ENCODE measurements at regions not wholly inside any gene's neighbourhood (a gene's known extent, or its start where the extent isn't known, plus 50 kb on each side); places are given as distances from the start of the nearest gene placed in this dataset.

- TF ChIP-seq CTCF (IDR thresholded peaks at IDR 0.05) = no peak
- H3K4me1 ChIP-seq (ENCODE audit: low read depth) = no peaks in the 10 kb centered on the region
- H3K36me3 ChIP-seq (ENCODE audit: low read depth) = no peaks in the 10 kb centered on the region
- H3K9me3 ChIP-seq = no peaks in the 10 kb centered on the region
- ATAC-seq = no peak
- no peak for DNase-seq
- H3K4me3 ChIP-seq = no peak overlapping the region
- intact Hi-C loops (cut with DNase I, micrococcal nuclease) = no loop called here
These were observed 173.4 kb upstream of the PFKP start for GRCh38 chr10:2893991-2894390.

DNA sequence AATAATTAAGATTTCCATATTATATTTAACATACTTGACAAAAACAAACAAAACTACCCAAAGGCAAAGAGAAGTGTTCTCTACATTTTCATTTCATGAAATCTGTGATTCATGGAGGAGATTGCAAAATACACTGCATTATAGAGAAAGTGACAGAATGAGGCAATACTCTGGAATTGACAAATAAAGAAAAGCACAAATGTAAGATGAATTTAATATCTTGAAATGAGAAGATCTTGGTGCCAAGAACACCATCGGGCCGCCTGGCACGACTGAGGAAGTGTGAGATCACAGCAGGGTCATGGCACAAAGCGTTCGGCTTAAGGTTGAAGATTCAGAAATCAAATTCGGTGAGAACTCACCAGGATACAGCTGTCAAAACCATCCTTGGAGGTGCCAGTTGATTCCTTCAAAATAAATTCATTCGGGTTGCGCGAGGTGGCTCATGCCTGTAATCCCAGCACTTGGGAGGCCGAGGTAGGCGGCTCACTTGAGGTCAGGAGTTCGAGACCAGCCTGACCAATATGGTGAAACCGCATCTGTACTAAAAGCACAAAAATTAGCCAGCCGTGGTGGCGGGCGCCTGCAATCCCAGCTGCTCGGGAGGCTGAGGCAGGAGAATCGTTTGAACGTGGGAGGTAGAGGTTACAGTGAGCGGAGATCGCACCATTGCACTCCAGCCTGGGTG, 174.0 kb upstream of the PFKP start:
- Histone ChIP-seq H3K36me3 (ENCODE audit: low read depth) (no peaks in the 10 kb centered on the region), H3K9me3 (no peaks in the 10 kb centered on the region), H3K4me1 (ENCODE audit: low read depth) (no peaks in the 10 kb centered on the region), H3K4me3 (no peak overlapping the region)
- intact Hi-C loops (cut with DNase I, micrococcal nuclease) = no loop called here
- no peak for TF ChIP-seq CTCF (IDR thresholded peaks at IDR 0.05)
- ATAC-seq (no peak), DNase-seq (no peak)

DNA sequence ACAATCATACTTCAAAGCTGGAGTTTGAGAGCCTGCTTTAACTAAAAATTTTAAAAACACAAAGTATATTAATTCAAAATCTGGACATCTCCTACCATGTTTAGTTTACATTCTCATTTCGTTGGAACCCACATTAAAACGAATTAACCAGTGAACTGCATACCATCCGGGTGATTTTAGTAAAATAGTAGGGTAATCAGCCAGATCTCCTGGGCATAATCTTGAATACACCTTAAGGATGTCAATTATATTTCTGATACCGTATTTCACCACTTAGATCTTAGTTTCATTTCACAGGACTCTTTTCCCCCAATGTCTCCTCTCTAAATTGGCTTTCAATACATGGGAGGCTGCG, 175.6 kb upstream of the PFKP start:
- TF ChIP-seq CTCF (IDR thresholded peaks at IDR 0.05) = no peak
- H3K36me3 ChIP-seq (ENCODE audit: low read depth) = no peaks in the 10 kb centered on the region
- ATAC-seq (no peak), DNase-seq (no peak)
- H3K4me3 ChIP-seq = no peak overlapping the region
- no peaks in the 10 kb centered on the region for H3K4me1 ChIP-seq (ENCODE audit: low read depth)
- intact Hi-C loops (cut with DNase I, micrococcal nuclease) = no loop called here
- no peaks in the 10 kb centered on the region for H3K9me3 ChIP-seq

GRCh38 chr10:2891073-2891769, 176.1 kb upstream of the PFKP start:
- ATAC-seq (peak; percentile 51), DNase-seq (no peak)
- Histone ChIP-seq H3K4me3 (no peak overlapping the region), H3K9me3 (no peaks in the 10 kb centered on the region), H3K4me1 (ENCODE audit: low read depth) (no peaks in the 10 kb centered on the region), H3K36me3 (ENCODE audit: low read depth) (no peaks in the 10 kb centered on the region)
- TF ChIP-seq CTCF (IDR thresholded peaks at IDR 0.05) = no peak
- intact Hi-C loops (cut with DNase I, micrococcal nuclease) = no loop called here

DNA sequence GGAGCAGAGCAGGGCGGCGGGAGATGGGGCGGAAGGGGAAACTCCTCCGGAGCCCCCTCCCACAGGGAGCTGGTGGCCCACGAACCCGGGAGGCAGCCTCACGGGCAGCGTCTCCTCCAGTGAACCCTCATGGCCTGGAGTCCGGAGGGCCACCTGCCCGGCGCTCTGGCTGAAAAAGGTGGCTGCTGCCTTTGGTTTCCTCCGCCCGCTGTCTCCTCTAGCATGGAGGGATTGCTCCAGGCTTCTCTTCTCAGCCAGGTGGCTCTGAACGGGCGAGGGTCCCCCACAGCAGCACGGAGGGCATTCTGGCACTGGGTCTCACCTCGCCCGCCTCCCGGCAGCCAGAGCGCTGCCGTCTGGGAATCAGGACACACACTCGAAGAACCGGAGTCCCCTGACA, 177.3 kb upstream of the PFKP start:
- Histone ChIP-seq H3K4me1 (ENCODE audit: low read depth) (no peaks in the 10 kb centered on the region), H3K36me3 (ENCODE audit: low read depth) (no peaks in the 10 kb centered on the region), H3K9me3 (no peaks in the 10 kb centered on the region), H3K4me3 (no peak overlapping the region)
- intact Hi-C loops (cut with DNase I, micrococcal nuclease) = no loop called here
- DNase-seq = no peak
- no peak for ATAC-seq
- TF ChIP-seq CTCF (IDR thresholded peaks at IDR 0.05) = no peak

Measured in mucosa of descending colon (tissue), 3 donors.